Ishikawa (cell line): ENCODE measurements at regions not wholly inside any gene's neighbourhood (a gene's known extent, or its start where the extent isn't known, plus 50 kb on each side); places are given as distances from the start of the nearest gene placed in this dataset.

ENCODE experiments used
- CEBPB ChIP-seq: IDR thresholded peaks from 2 replicates; pipeline ENCODE4 v1.6.1; 2012
- CREB1 ChIP-seq: IDR thresholded peaks from 2 replicates; pipeline ENCODE4 v1.6.1; 2012; ENCODE audit warnings: low read depth
- EGR1 ChIP-seq: IDR thresholded peaks from 2 replicates; pipeline ENCODE4 v1.6.1; 2012
- EP300 ChIP-seq: IDR thresholded peaks from 2 replicates; pipeline ENCODE4 v1.6.1; 2012; ENCODE audit warnings: borderline replicate concordance
- FOXM1 ChIP-seq: IDR thresholded peaks from 2 replicates; pipeline ENCODE4 v1.6.1; 2012; ENCODE audit warnings: low read depth, borderline replicate concordance
- NFIC ChIP-seq: IDR thresholded peaks from 2 replicates; pipeline ENCODE4 v1.6.1; 2012
- RAD21 ChIP-seq: IDR thresholded peaks from 2 replicates; pipeline ENCODE4 v1.6.1; 2012; ENCODE audit warnings: low read depth
- TAF1 ChIP-seq: IDR thresholded peaks from 2 replicates; pipeline ENCODE4 v1.6.1; 2012; ENCODE audit warnings: low read depth, mild to moderate bottlenecking
- TCF12 ChIP-seq: IDR thresholded peaks from 2 replicates; pipeline ENCODE4 v1.6.1; 2012; ENCODE audit warnings: low read depth
- TEAD4 ChIP-seq: IDR thresholded peaks from 2 replicates; pipeline ENCODE4 v1.6.1; 2012
- USF1 ChIP-seq: IDR thresholded peaks from 2 replicates; pipeline ENCODE4 v1.6.1; 2012
- YY1 ChIP-seq: IDR thresholded peaks from 2 replicates; pipeline ENCODE4 v1.6.1; 2012; ENCODE audit warnings: low read depth
- ZBTB7A ChIP-seq: IDR thresholded peaks from 2 replicates; pipeline ENCODE4 v1.6.1; 2012; ENCODE audit warnings: low read depth
- TF ChIP-seq, protein P1 (sequence below): IDR thresholded peaks from 2 replicates; pipeline ENCODE4 v1.6.1; 2012
- TF ChIP-seq, protein P2 (sequence below): IDR thresholded peaks from 2 replicates; pipeline ENCODE4 v1.6.1; 2012; ENCODE audit warnings: low read depth, mild to moderate bottlenecking

- TF ChIP-seq, protein P1, sequence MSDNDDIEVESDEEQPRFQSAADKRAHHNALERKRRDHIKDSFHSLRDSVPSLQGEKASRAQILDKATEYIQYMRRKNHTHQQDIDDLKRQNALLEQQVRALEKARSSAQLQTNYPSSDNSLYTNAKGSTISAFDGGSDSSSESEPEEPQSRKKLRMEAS: no peak
- TF ChIP-seq TAF1 (no peak), FOXM1 (no peak)
Measured at GRCh38 chr12:71277866-71278265, 120.1 kb upstream of the TSPAN8 start.

- TF ChIP-seq USF1 (no peak), CREB1 (no peak), TEAD4 (no peak), EGR1 (no peak), CEBPB (no peak), EP300 (no peak), RAD21 (no peak), NFIC (no peak), ZBTB7A (no peak), TCF12 (no peak)
- TF ChIP-seq, protein P1: no peak
Measured at GRCh38 chr12:71276541-71276940, 118.7 kb upstream of the TSPAN8 start.

DNA sequence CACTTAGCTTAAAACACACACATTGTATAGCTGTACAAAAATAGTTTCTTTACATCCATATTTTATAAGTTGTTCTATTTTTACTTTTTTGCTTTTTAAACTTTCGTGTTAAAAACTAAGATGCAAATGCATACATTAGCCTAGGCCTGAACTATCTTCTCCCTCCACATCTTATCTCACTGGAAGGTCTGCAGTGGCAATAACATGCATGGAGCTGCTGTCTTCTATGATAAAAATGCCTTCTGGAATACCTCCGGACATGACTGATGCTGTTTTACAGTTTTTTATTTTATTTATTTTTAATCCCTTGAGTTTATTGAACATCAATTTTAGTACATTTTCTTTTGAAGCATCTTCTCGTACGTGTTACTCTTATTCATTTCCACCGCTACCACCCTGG, 112.3 kb upstream of the TSPAN8 start:
- TF ChIP-seq TCF12 (no peak), CEBPB (no peak), TEAD4 (no peak), NFIC (no peak), YY1 (no peak), USF1 (no peak), EGR1 (no peak), TAF1 (no peak), EP300 (no peak)

DNA sequence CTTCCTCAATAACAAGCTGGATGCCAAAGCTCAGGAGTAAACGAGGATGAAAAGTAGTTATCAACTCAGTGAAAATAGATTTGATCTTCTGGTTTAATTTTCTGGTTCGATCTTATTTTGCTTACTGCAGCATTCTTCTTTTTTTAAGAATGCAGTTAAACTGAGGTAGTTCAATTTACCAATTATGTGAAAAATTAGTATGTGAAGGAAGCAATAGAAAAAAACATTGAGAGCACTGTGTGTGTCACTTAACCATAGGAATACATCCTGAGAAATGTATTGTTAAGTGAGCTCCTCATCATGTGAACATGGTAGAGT, 111.4 kb upstream of the TSPAN8 start:
- no peak for TF ChIP-seq RAD21
- no peak for TF ChIP-seq ZBTB7A
- no peak for TF ChIP-seq TCF12
- no peak for TF ChIP-seq TEAD4
- no peak for TF ChIP-seq EP300
- no peak for TF ChIP-seq CREB1
- TF ChIP-seq, protein P1: no peak
- TF ChIP-seq CEBPB: no peak
- no peak for TF ChIP-seq EGR1
- no peak for TF ChIP-seq FOXM1
- TF ChIP-seq, protein P2, sequence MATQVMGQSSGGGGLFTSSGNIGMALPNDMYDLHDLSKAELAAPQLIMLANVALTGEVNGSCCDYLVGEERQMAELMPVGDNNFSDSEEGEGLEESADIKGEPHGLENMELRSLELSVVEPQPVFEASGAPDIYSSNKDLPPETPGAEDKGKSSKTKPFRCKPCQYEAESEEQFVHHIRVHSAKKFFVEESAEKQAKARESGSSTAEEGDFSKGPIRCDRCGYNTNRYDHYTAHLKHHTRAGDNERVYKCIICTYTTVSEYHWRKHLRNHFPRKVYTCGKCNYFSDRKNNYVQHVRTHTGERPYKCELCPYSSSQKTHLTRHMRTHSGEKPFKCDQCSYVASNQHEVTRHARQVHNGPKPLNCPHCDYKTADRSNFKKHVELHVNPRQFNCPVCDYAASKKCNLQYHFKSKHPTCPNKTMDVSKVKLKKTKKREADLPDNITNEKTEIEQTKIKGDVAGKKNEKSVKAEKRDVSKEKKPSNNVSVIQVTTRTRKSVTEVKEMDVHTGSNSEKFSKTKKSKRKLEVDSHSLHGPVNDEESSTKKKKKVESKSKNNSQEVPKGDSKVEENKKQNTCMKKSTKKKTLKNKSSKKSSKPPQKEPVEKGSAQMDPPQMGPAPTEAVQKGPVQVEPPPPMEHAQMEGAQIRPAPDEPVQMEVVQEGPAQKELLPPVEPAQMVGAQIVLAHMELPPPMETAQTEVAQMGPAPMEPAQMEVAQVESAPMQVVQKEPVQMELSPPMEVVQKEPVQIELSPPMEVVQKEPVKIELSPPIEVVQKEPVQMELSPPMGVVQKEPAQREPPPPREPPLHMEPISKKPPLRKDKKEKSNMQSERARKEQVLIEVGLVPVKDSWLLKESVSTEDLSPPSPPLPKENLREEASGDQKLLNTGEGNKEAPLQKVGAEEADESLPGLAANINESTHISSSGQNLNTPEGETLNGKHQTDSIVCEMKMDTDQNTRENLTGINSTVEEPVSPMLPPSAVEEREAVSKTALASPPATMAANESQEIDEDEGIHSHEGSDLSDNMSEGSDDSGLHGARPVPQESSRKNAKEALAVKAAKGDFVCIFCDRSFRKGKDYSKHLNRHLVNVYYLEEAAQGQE: no peak
- no peak for TF ChIP-seq USF1
- no peak for TF ChIP-seq TAF1
- TF ChIP-seq YY1: no peak
- TF ChIP-seq NFIC: no peak

DNA sequence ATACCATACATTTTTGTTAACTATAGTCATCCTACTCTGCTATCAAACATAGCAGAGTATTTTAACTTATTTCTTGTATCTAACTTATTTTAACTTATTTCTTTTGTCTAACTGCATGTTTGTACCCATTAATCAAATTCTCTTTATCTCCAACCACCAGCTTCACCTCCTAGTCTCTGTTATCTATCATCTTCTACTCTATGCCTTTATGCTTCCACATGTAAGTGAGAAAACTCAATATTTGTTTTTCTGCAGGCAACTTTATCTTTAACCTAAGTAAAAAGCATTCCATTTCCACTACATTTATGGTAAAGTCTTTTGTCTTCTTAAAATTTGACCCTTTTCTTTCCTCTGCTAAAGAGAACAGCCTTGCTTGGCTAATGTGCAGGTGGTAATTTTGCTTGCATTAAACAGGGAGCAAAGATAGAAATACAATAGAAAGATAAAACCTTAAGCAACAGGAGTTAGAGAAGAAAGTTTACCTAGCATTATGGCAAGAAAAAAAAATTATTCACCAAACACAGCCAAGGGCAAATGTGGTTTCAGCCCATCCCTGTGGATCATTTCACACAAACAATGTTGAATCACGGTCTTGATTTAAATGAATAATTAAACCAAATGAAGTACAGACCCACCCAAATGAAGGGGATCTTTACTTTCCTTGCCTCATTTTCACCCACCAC, 110.9 kb upstream of the TSPAN8 start:
- TF ChIP-seq EP300 (no peak), CEBPB (no peak), TEAD4 (no peak), TAF1 (no peak), RAD21 (no peak), TCF12 (no peak), NFIC (no peak), ZBTB7A (no peak), FOXM1 (no peak)
- TF ChIP-seq, protein P2: no peak

GRCh38 chr12:71266606-71267005, 108.8 kb upstream of the TSPAN8 start:
- TF ChIP-seq CREB1 (no peak), EP300 (no peak), TAF1 (no peak), TEAD4 (no peak), CEBPB (no peak), NFIC (no peak), ZBTB7A (no peak), TCF12 (no peak), EGR1 (no peak), USF1 (no peak), YY1 (no peak), FOXM1 (no peak), RAD21 (no peak)
- TF ChIP-seq, protein P1: no peak
- TF ChIP-seq, protein P2: no peak
